Kidney epithelial cell (primary cell): ENCODE measurements at regions not wholly inside any gene's neighbourhood (a gene's known extent, or its start where the extent isn't known, plus 50 kb on each side); places are given as distances from the start of the nearest gene placed in this dataset.

Experiments used
- DNase-seq: peaks from one replicate; pipeline ENCODE4 v3.0.0-alpha.2; 2010; ENCODE audit warnings: low read depth
- H3K27me3 ChIP-seq: 2 replicates; pipeline ENCODE4 v1.6.0; 2011; ENCODE audit warnings: low read length; ENCODE audit not compliant: control insufficient read depth, insufficient read depth
- H3K36me3 ChIP-seq: 2 replicates; pipeline ENCODE4 v1.5.1; 2011; ENCODE audit warnings: low read length; ENCODE audit not compliant: control insufficient read depth, insufficient read depth
- H3K4me3 ChIP-seq: 2 replicates; pipeline ENCODE4 v1.5.1; 2011; ENCODE audit warnings: low read depth, mild to moderate bottlenecking, control low read depth, low read length
- CTCF ChIP-seq: IDR thresholded peaks from 2 replicates; pipeline ENCODE4 v1.5.1; 2011; ENCODE audit warnings: mild to moderate bottlenecking, moderate library complexity, low read length, control low read depth, inconsistent platforms; ENCODE audit not compliant: insufficient read depth, poor library complexity, severe bottlenecking

GRCh38 chr10:85535926-85536325, 830.7 kb downstream of the GRID1 start:
- no peak for DNase-seq
- no peak for TF ChIP-seq CTCF
- Histone ChIP-seq H3K4me3 (no peak overlapping the region), H3K27me3 (no peaks in the 10 kb centered on the region), H3K36me3 (no peaks in the 10 kb centered on the region)

DNA sequence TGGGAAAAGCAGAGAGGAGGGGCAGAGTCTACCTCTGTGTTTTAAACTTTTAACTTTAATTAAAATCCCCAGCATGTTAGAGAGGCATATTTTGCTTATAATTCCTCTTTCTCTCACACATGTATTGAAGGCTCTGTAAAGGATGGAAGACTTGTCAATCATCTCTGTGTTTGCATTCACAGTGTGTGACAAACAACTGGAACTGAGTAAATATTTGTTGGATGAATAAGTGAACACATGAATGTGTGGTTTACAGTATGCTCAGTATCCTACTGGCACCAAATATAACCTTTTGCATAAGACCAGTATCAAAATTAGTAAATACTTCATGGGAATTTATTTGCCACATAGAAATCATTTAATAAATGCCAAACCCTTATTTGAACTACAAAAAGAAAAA, 829.0 kb downstream of the GRID1 start:
- TF ChIP-seq CTCF, result no peak
- no peak for DNase-seq
- Histone ChIP-seq H3K4me3 (no peak overlapping the region), H3K27me3 (no peaks in the 10 kb centered on the region), H3K36me3 (no peaks in the 10 kb centered on the region)

DNA sequence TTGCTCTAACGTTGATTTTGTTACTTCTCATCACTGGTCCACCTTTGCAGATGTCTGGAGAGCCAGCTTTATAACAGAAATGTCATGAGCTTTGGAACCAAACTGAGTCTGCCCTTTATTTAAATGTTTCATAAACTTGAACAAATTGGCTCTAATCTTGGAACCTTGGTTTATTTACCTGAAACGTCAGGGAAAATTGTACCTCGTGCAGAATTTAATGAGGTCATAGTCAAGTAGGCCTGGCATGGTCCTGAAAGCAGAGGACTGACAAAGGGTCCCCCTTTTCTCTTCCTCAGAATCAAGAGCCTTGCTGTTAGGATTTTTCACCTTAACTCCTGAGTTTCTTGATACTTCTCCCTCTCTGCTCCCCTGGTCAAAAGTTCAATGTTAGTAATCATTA, 828.0 kb downstream of the GRID1 start:
- no peak for DNase-seq
- no peaks in the 10 kb centered on the region for H3K27me3 ChIP-seq
- no peak overlapping the region for H3K4me3 ChIP-seq
- no peaks in the 10 kb centered on the region for H3K36me3 ChIP-seq
- TF ChIP-seq CTCF, result no peak

- Histone ChIP-seq H3K27me3 (no peaks in the 10 kb centered on the region), H3K36me3 (no peaks in the 10 kb centered on the region), H3K4me3 (no peak overlapping the region)
- DNase-seq, result no peak
- no peak for TF ChIP-seq CTCF
Measured at GRCh38 chr10:85542152-85542551, 824.4 kb downstream of the GRID1 start.

DNA sequence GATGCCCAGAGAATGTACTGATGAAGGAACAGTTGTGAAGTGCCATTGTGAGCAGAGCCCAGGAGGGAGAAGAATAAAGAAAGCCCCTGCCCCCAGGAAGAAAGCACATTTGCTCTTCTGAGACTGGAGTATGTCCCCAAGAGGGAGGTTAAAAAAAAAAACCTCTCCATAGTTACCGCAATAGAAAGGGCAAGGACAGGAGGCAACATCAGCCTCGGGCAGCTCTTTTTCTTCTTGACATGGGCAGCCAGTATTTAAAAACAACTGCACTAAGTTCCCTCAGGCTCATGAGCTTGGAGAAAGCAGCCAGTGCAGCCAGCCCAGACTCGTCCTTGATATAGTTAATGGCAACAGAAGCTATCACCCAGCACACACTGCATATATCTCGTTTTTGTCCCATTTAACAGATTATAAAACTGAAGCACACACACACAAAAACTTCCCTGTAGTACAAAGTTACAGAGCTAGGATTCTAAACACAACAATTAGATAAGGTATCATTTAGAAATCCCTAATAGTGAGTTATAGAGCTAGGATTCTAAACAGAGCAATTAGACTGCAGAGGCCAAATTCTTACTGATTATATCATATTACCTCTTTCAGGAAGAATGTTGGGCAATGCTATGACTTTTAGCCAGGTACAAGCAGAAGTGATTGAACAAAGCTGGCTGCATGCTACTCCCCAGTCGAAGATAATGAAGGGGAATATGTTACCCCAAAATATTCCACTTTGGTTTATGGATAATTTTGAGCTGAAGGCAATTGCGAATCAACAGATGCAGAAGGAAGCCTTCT, 823.5 kb downstream of the GRID1 start:
- Histone ChIP-seq H3K36me3 (no peaks in the 10 kb centered on the region), H3K27me3 (no peaks in the 10 kb centered on the region), H3K4me3 (no peak overlapping the region)
- DNase-seq, result no peak
- TF ChIP-seq CTCF, result no peak

- H3K36me3 ChIP-seq, result no peaks in the 10 kb centered on the region
- H3K27me3 ChIP-seq, result no peaks in the 10 kb centered on the region
- DNase-seq, result no peak
- TF ChIP-seq CTCF, result no peak
- H3K4me3 ChIP-seq, result no peak overlapping the region
Measured at GRCh38 chr10:85544956-85545355, 821.6 kb downstream of the GRID1 start.
